Stimulated activated CD8-positive, alpha-beta memory T cell treated with anti-CD3 and anti-CD28 coated beads, Interleukin-4, amount 100 ng/mL, for 48 hours (primary cell): ENCODE measurements at regions not wholly inside any gene's neighbourhood (a gene's known extent, or its start where the extent isn't known, plus 50 kb on each side); places are given as distances from the start of the nearest gene placed in this dataset.

Experiments
- DNase-seq: peaks from one replicate; pipeline ENCODE4 v3.0.0-alpha.2; 2020

GRCh38 chr2:40814616-40815015, 362.7 kb upstream of the SLC8A1 start:
- no peak for DNase-seq

GRCh38 chr2:40820319-40820718, 368.4 kb upstream of the SLC8A1 start:
- no peak for DNase-seq

GRCh38 chr2:40823478-40823877, 371.6 kb upstream of the SLC8A1 start:
- no peak for DNase-seq

GRCh38 chr2:40824278-40824677, 372.4 kb upstream of the SLC8A1 start:
- DNase-seq = no peak

- DNase-seq = no peak
Measured at GRCh38 chr2:40827392-40827791, 375.5 kb upstream of the SLC8A1 start.

- DNase-seq = no peak
Measured at GRCh38 chr2:40831321-40831873, 379.5 kb upstream of the SLC8A1 start.

GRCh38 chr2:40841856-40842255, 390.0 kb upstream of the SLC8A1 start:
- DNase-seq = no peak

- DNase-seq = no peak
Measured at GRCh38 chr2:40844353-40845277, 392.7 kb upstream of the SLC8A1 start.

- no peak for DNase-seq
Measured at GRCh38 chr2:40851661-40852060, 399.8 kb upstream of the SLC8A1 start.

GRCh38 chr2:40859617-40860016, 407.7 kb upstream of the SLC8A1 start:
- no peak for DNase-seq

GRCh38 chr2:40867829-40868228, 415.9 kb upstream of the SLC8A1 start:
- no peak for DNase-seq

- DNase-seq = no peak
Measured at GRCh38 chr2:40872580-40872979, 420.7 kb upstream of the SLC8A1 start.

GRCh38 chr2:40874380-40874779, 422.5 kb upstream of the SLC8A1 start:
- DNase-seq = no peak

- no peak for DNase-seq
Measured at GRCh38 chr2:40877734-40878288, 425.9 kb upstream of the SLC8A1 start.

- DNase-seq = no peak
Measured at GRCh38 chr2:40879305-40879704, 427.4 kb upstream of the SLC8A1 start.

- no peak for DNase-seq
Measured at GRCh38 chr2:40886100-40886499, 434.2 kb upstream of the SLC8A1 start.

GRCh38 chr2:40886655-40887054, 434.8 kb upstream of the SLC8A1 start:
- DNase-seq = no peak

- no peak for DNase-seq
Measured at GRCh38 chr2:40896358-40896757, 444.5 kb upstream of the SLC8A1 start.

GRCh38 chr2:40914666-40915065, 462.8 kb upstream of the SLC8A1 start:
- no peak for DNase-seq

GRCh38 chr2:40915651-40916050, 463.8 kb upstream of the SLC8A1 start:
- no peak for DNase-seq

GRCh38 chr2:40935349-40935748, 483.5 kb upstream of the SLC8A1 start:
- no peak for DNase-seq

- no peak for DNase-seq
Measured at GRCh38 chr2:40937284-40937683, 485.4 kb upstream of the SLC8A1 start.

- DNase-seq = no peak
Measured at GRCh38 chr2:40953341-40953740, 501.5 kb upstream of the SLC8A1 start.

- no peak for DNase-seq
Measured at GRCh38 chr2:40955042-40955441, 503.2 kb upstream of the SLC8A1 start.
